Tibial nerve (tissue), 4 donors: ENCODE measurements at regions not wholly inside any gene's neighbourhood (a gene's known extent, or its start where the extent isn't known, plus 50 kb on each side); places are given as distances from the start of the nearest gene placed in this dataset.

Experiments used
- EP300 ChIP-seq, 2 donors: sonication (generic); formaldehyde crosslinking; IDR thresholded peaks; one replicate each; pipeline ENCODE4 v1.6.1; 2017; ENCODE audit warnings: antibody characterized with exemption in 2 of 2, mild to moderate bottlenecking in 1 of 2
- POLR2A ChIP-seq, 2 donors: fragments of 450-650 bp; IDR thresholded peaks; one replicate each; pipeline ENCODE4 v1.6.1; 2017; ENCODE audit warnings: antibody characterized with exemption in 2 of 2, mild to moderate bottlenecking in 2 of 2, moderate library complexity in 2 of 2
- TF ChIP-seq, protein P1 (sequence below), 5 experiments: fragments of 200-600 bp in 3 of 5; fragments of 450-650 bp in 2 of 5; sonication (generic) in 3 of 5; IDR thresholded peaks; one replicate each; pipeline ENCODE4 v1.5.1; 2016 to 2019; ENCODE audit warnings: antibody characterized with exemption in 5 of 5, mild to moderate bottlenecking in 3 of 5, moderate library complexity in 2 of 5

- TF ChIP-seq, protein P1, sequence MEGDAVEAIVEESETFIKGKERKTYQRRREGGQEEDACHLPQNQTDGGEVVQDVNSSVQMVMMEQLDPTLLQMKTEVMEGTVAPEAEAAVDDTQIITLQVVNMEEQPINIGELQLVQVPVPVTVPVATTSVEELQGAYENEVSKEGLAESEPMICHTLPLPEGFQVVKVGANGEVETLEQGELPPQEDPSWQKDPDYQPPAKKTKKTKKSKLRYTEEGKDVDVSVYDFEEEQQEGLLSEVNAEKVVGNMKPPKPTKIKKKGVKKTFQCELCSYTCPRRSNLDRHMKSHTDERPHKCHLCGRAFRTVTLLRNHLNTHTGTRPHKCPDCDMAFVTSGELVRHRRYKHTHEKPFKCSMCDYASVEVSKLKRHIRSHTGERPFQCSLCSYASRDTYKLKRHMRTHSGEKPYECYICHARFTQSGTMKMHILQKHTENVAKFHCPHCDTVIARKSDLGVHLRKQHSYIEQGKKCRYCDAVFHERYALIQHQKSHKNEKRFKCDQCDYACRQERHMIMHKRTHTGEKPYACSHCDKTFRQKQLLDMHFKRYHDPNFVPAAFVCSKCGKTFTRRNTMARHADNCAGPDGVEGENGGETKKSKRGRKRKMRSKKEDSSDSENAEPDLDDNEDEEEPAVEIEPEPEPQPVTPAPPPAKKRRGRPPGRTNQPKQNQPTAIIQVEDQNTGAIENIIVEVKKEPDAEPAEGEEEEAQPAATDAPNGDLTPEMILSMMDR (IDR thresholded peaks at IDR 0.05): no peak
- TF ChIP-seq EP300 (IDR thresholded peaks at IDR 0.05): no peak
- no peak for TF ChIP-seq POLR2A (IDR thresholded peaks at IDR 0.05)
These were observed 416.1 kb upstream of the CITED2 start for GRCh38 chr6:139790527-139790926.
